HuH-7 (cell line): ENCODE measurements at regions not wholly inside any gene's neighbourhood (a gene's known extent, or its start where the extent isn't known, plus 50 kb on each side); places are given as distances from the start of the nearest gene placed in this dataset.
"Not testable (repeated sequence)": the region's sequence is repeated elsewhere in the genome, so short reads cannot be mapped to it uniquely, and the experiment has no call there.

Source experiments
- DNase-seq: peaks from one replicate; pipeline ENCODE4 v3.0.0; 2011; ENCODE audit warnings: low spot score

- DNase-seq: not testable (repeated sequence)
Observed at GRCh38 chr17:45554479-45554878, 64.0 kb upstream of the PLEKHM1 start.

- not testable (repeated sequence) for DNase-seq
Observed at GRCh38 chr17:45558821-45559220, 68.3 kb upstream of the PLEKHM1 start.

- DNase-seq: not testable (repeated sequence)
Observed at GRCh38 chr17:45562868-45563267, 72.3 kb upstream of the PLEKHM1 start.

DNA sequence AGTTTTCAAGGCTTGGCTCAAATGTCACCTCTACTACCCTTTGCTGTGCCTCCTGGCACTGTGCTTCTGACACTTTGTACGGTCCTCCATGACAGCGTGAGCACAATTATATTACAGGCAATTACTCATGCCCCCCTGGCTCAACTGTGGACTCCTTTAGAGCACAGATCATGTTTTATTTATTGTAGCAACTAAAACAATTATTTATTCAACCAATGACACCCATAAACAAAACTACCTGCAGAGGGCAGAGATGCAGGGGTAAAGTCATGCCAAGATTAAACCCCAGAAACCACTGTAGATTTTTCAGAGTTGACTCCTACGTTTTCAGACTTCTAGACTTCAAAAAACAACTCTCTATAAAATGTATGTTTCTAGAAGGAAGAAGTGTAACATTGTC lies 72.8 kb upstream of the PLEKHM1 start:
- DNase-seq: not testable (repeated sequence)

DNA sequence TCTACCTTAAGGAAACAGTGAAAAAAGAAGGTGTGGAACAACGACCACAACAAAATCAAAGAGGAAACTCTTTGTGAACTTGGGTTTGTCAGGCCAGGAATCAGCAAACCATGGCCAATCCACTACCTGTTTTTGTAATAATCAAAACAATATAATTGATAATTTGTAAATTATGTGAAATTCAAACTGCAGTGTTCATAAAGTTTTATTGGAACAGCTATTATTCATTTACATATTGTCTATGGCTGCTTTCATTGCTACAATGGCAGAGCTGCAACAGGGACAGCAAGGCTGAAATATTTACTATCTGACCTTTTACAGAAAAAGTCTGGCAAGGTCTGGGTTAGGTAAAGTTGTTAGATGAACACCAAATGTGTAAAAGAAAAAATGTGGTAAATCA lies 77.8 kb upstream of the PLEKHM1 start:
- not testable (repeated sequence) for DNase-seq

GRCh38 chr17:45573326-45573725 lies 82.8 kb upstream of the PLEKHM1 start:
- DNase-seq: not testable (repeated sequence)

DNA sequence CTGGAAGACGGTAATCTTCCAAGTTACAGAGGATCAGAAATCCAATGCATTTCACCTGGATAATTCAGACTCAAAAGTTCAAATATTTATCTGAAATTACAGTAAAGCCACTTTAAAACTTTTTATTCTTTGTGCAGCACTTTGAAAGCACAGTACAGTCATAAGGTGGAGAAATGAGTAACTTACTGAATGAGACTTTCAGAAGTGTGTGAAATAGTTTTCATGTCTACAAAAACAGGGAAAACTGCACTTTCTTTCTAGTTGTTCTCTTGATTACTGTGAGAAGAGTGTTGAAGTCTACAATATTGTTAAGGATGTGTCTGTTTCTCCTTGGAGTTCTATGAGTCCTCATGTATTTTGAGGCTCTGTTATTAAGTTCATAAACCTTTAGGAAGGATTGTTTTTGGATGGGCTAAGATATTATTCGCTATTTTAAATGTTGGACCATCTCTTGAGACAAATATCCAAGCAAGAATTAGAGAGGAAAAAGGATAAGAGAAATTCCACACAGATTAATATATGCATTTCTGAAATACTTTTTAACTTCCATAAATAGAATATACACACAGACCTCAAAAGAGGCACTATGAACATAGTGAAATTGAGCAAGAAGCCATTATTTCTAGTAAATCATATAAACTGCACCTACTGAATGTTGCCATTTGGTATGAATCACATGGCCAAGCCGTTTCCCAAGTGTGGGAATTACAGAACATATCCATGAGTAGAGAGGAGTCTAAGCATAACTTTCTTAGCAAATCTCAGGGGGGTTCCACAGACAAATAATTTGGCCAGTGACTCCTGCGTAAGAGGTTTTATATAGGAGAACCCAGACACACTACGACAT lies 83.6 kb upstream of the PLEKHM1 start:
- no peak for DNase-seq

DNA sequence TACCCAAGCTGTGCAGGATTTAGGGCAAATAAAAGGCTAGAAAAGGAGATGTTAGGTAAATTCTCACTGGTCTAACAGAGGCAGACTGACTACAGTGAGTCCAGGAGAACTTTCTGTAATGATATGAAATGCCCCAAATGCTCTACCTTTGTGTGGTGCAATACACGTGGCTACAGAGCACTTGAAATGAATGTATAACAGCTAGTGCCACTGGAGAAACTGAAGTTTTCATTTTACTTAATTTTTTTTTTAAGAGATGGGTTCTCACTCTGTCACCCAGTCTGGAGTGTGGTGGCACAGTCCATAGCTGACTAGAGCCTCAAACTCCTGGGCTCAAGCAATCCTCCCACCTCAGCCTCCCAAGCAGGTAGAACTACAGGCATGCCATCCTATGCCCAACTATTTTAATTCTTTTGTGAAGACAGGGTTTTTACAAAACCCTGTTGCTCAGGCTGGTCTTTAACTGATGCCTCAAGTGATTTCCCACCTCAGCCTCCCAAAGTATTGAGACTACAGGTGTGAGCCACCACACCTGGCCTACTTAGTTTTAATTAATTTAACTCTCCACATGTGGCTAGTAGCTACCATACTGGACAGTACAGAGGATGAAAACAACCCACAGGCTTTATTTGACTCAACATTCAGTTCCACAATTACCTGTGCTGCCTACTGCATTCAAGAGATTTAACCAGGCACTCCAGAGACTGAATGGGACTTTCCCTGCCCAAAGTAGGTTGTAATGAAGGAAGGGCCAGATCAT lies 84.8 kb upstream of the PLEKHM1 start:
- DNase-seq: no peak

GRCh38 chr17:45576527-45577307 lies 86.2 kb upstream of the PLEKHM1 start:
- DNase-seq: not testable (repeated sequence)

GRCh38 chr17:45577571-45578279 lies 87.2 kb upstream of the PLEKHM1 start:
- DNase-seq: peak; percentile 37

DNA sequence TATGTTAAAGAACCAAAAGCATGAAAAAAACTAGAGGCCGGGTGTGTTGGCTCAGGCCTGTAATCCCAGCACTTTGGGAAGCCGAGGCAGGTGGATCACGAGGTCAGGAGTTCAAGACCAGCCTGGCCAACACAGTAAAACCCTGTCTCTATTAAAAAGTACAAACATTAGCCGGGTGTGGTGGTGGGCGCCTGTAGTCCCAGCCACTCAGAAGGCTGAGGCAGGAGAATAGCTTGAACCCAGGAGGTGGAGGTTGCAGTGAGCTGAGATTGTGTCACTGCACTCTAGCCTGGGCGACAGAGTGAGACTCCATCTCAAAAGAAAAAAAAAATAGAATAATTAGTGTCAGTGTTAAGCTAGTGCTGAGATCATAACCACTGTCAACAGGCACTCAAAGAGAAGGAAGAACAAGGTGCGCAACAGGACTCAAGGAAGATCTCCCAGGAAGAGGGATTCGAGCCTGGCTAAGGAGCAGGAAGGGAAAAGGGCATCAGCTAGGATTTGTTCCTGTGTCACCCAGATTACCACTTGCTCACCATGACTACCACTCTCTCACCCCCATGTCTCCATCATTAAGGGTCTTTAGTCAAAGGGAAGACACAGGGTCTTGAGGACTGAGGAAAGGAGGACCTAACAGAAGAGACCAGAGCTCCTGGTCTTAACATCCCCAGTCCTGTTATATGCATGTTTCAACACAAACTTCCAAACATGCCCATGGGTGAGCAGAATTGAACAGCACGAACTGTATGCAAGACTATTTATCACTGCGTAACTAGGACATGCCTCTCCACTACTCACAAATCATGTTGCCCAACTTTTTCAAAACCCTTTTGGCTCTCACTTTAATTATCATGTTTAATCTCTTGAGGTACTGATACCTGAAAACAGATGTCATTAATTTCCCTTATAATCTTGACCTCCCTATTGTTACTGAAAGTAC lies 88.3 kb upstream of the PLEKHM1 start:
- DNase-seq: peak; percentile 15

GRCh38 chr17:45579529-45580495 lies 89.3 kb upstream of the PLEKHM1 start:
- peak; percentile 23 for DNase-seq

GRCh38 chr17:45580924-45581323 lies 90.4 kb upstream of the PLEKHM1 start:
- no peak for DNase-seq

GRCh38 chr17:45581860-45582259 lies 91.3 kb upstream of the PLEKHM1 start:
- DNase-seq: no peak

DNA sequence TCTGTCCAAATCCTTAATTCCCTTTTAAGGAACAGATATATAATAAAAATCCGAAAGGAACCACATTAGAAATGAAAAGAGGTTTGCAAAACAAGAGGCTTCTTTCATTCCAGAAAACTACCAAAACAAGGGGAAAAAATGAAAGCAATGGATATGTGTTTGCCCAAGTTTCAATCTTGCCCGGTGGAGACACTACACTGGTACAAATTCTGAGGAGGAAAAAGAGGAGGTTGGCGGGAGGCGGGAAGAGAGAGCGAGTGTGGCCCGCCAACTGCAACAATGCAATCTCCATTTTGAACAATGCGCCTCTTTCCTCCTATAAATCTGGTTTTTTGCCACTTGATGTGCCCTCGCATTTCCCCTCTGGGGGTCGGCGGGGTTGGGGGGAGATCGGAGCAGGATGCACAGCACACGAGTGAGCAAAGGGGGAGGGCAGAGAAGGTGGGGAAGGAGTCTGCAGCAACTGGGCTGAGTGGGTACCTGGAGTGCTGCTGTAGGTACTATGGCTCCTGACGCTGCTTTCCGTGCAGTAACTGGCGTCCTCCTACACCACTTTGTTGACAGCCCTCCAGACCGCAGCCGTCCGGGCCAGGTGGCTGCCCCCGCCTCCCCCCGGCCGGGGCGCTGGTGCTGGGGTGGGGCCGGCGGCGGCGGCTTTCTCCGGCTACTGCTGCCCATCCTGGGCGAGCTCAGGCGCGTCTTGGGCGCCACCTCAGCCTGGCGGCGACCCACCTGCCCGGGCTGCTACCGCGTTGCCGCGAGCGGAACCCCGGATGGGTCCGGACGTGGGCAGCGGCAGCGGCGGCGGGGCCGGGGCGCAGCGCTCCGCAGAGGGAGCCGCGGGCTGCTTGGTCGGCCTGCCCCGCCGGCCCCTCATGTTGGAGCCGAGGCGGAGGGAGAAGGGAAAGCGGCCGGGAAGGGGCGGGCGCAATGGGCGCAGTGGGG lies 93.8 kb upstream of the PLEKHM1 start:
- DNase-seq: peak; percentile 70

DNA sequence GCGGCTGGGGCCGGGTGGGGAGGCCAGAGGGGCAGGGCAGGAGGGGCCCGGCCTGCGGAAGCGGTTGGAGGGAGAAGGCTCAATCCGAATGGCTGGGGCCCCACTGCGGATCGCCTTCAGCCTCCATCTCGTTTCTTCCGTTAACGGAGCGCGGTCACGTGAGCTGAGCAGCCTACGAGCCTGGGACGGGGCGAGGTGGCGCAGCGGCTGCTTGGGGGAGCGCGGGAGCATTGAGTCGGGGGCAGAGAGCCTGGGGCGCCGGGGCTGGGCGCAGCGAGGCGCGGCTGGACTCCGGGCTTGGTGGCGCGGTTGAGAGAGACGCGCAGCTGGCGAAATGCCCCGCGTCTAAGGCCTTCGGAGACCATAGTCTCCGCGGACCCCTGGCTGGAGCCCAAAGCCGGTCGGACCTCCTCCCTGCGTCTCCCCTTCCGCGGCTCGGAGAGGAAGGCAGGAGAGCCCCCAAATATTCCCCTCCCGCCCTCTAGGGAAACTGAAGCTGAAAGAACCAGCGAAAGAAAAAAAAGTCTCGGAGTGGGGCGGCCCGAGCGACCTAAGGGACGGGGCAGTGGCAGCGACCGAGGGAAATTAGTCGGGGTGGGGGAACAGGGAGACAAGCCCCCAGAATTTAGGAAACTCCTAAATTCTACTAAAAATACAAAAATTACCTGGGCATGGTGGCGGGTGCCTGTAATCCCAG lies 94.7 kb upstream of the PLEKHM1 start:
- DNase-seq: peak; percentile 63

DNA sequence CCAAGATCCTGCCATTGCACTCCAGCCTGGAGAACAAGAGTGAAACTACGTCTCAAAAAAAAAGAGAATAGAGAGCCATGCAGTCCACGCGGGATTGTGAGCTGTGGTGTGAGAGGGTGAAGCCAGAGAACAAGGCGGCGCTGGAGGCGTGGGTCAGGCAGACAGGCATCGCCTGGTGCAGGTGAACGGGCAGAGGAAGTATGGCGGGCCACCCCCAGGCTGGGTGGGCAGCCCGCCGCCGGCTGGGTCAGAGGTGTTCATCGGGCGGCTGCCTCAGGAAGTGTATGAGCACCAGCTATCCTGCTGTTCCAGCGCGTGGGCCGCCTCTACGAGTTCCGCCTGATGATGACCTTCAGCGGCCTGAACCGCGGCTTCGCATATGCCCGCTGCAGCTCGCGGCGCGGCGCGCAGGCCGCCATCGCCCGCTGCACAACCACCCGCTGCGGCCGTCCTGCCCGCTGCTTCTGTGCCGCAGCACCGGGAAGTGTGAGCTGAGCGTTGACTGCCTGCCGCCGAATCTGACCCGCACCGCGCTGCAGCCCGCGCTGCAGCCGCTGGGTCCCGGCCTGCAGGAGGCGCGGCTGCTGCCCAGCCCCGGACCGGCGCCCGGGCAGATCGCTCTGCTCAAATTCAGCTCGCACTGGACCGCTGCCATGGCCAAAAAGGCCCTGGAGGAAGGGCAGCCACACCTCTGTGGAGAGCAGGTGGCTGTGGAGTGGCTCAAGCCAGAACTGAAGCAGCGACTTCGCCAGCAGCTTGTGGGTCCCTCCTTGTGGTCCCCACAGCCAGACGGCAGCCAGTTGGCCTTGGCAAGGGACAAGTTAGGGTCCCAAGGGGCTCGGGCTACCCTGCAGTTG lies 95.5 kb upstream of the PLEKHM1 start:
- not testable (repeated sequence) for DNase-seq
